ENCODE measurements at regions not wholly inside any gene's neighbourhood (a gene's known extent, or its start where the extent isn't known, plus 50 kb on each side); places are given as distances from the start of the nearest gene placed in this dataset.

DNA sequence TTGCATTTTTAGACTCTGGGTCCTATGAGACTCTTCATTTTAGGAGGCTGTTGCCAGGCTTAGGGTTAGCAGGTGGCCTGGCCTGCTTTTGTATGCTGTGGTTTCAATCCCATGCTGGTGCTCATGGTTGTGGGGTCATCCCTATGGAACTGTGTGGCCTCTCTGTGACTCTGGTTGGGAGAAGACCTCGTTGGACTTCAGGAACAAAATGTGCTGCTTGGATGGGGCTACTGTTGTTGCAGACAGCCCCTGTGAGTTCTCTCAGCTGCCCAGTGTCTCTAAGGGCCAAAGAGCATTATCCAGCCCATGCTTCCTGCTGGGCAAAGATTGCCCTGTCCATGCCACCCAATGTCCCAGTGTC, 169.5 kb upstream of the S1PR3 start:
- TF ChIP-seq, protein P1, sequence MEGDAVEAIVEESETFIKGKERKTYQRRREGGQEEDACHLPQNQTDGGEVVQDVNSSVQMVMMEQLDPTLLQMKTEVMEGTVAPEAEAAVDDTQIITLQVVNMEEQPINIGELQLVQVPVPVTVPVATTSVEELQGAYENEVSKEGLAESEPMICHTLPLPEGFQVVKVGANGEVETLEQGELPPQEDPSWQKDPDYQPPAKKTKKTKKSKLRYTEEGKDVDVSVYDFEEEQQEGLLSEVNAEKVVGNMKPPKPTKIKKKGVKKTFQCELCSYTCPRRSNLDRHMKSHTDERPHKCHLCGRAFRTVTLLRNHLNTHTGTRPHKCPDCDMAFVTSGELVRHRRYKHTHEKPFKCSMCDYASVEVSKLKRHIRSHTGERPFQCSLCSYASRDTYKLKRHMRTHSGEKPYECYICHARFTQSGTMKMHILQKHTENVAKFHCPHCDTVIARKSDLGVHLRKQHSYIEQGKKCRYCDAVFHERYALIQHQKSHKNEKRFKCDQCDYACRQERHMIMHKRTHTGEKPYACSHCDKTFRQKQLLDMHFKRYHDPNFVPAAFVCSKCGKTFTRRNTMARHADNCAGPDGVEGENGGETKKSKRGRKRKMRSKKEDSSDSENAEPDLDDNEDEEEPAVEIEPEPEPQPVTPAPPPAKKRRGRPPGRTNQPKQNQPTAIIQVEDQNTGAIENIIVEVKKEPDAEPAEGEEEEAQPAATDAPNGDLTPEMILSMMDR (IDR thresholded peaks at IDR 0.05), result no peak
- TF ChIP-seq ZNF121 (CRISPR knock-in tag; IDR thresholded peaks at IDR 0.05), result no peak
- TF ChIP-seq FOXP4 (CRISPR knock-in tag; IDR thresholded peaks at IDR 0.05), result no peak
- TF ChIP-seq TP53 (CRISPR knock-in tag; IDR thresholded peaks at IDR 0.05), result no peak
- TF ChIP-seq IRF2 (CRISPR knock-in tag; IDR thresholded peaks at IDR 0.05; ENCODE audit: borderline replicate concordance, low read depth), result no peak
- no peak for TF ChIP-seq ZMAT4 (CRISPR knock-in tag; IDR thresholded peaks at IDR 0.05)
- TF ChIP-seq, protein P2, sequence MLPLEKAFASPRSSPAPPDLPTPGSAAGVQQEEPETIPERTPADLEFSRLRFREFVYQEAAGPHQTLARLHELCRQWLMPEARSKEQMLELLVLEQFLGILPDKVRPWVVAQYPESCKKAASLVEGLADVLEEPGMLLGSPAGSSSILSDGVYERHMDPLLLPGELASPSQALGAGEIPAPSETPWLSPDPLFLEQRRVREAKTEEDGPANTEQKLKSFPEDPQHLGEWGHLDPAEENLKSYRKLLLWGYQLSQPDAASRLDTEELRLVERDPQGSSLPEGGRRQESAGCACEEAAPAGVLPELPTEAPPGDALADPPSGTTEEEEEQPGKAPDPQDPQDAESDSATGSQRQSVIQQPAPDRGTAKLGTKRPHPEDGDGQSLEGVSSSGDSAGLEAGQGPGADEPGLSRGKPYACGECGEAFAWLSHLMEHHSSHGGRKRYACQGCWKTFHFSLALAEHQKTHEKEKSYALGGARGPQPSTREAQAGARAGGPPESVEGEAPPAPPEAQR (CRISPR knock-in tag; IDR thresholded peaks at IDR 0.05), result no peak

Data from WTC11 (cell line).